Lung (tissue), 11 donors: ENCODE measurements at regions not wholly inside any gene's neighbourhood (a gene's known extent, or its start where the extent isn't known, plus 50 kb on each side); places are given as distances from the start of the nearest gene placed in this dataset.
A peak's percentile ranks its signal among the peaks of the same experiment; 100 is the strongest.

ENCODE experiments used
- ATAC-seq: fragments of 200-7000 bp; cut with Tn5 transposase; one replicate; pipeline ENCODE4 v1.9.1; 2020; ENCODE audit warnings: moderate number of reproducible peaks; ENCODE audit not compliant: insufficient read depth, low FRiP score
- DNase-seq, 3 donors: peaks; one replicate each; pipeline ENCODE4 v3.0.0-alpha.2; 2013 to 2017
- H3K27ac ChIP-seq, 2 donors: one replicate each; pipeline ENCODE4 v1.5.1; 2013; ENCODE audit warnings: mild to moderate bottlenecking in 2 of 2, moderate library complexity in 2 of 2, control low read depth in 1 of 2, inconsistent platforms in 1 of 2, low read depth in 1 of 2, low read length in 1 of 2
- H3K27me3 ChIP-seq, 3 donors: one replicate each; pipeline ENCODE4 v1.5.1; 2013; ENCODE audit warnings: low read length in 2 of 3; ENCODE audit not compliant: control insufficient read depth in 3 of 3, insufficient read depth in 3 of 3
- H3K36me3 ChIP-seq, 4 donors: one replicate each; pipeline ENCODE4 v1.5.1; 2013; ENCODE audit warnings: low read length in 4 of 4, mild to moderate bottlenecking in 1 of 4, moderate library complexity in 1 of 4; ENCODE audit not compliant: control insufficient read depth in 4 of 4, insufficient read depth in 4 of 4
- H3K4me1 ChIP-seq, 5 donors: one replicate each; pipeline ENCODE4 v1.5.1; 2013; ENCODE audit warnings: low read length in 5 of 5, mild to moderate bottlenecking in 2 of 5, moderate library complexity in 1 of 5; ENCODE audit not compliant: control insufficient read depth in 5 of 5, insufficient read depth in 5 of 5
- H3K4me3 ChIP-seq: one replicate; pipeline ENCODE4 v1.5.1; 2013; ENCODE audit warnings: mild to moderate bottlenecking, control low read depth, moderate library complexity
- H3K9ac ChIP-seq, 2 donors: one replicate each; pipeline ENCODE4 v1.5.1; 2013; ENCODE audit warnings: low read length in 2 of 2, control low read depth in 1 of 2; ENCODE audit not compliant: insufficient read depth in 1 of 2
- H3K9me3 ChIP-seq, 4 donors: one replicate each; pipeline ENCODE4 v1.5.1; 2013; ENCODE audit warnings: low read length in 3 of 4, mild to moderate bottlenecking in 1 of 4, moderate library complexity in 1 of 4; ENCODE audit not compliant: control insufficient read depth in 4 of 4, insufficient read depth in 3 of 4
- WGBS, 2 donors: extraction: QIAGEN DNeasy Blood & Tissue Kit; methylation state at CpG; one replicate each; pipeline ENCODE4 v1.1.7; 2013; 5-methylcytosine and 5-hydroxymethylcytosine counted together
- TF ChIP-seq, protein P1 (sequence below): IDR thresholded peaks from 2 replicates; pipeline ENCODE4 v1.5.1; 2012; ENCODE audit warnings: mild to moderate bottlenecking; ENCODE audit errors: control extremely low read depth, extremely low read depth
- donor health status: control.
- donor health status: control.
- donor health status: Bipolar disorder and iron deficiency.
- donor health status: healthy.
- donor health status: DM: yes; HTN: yes; CAD: no.

DNA sequence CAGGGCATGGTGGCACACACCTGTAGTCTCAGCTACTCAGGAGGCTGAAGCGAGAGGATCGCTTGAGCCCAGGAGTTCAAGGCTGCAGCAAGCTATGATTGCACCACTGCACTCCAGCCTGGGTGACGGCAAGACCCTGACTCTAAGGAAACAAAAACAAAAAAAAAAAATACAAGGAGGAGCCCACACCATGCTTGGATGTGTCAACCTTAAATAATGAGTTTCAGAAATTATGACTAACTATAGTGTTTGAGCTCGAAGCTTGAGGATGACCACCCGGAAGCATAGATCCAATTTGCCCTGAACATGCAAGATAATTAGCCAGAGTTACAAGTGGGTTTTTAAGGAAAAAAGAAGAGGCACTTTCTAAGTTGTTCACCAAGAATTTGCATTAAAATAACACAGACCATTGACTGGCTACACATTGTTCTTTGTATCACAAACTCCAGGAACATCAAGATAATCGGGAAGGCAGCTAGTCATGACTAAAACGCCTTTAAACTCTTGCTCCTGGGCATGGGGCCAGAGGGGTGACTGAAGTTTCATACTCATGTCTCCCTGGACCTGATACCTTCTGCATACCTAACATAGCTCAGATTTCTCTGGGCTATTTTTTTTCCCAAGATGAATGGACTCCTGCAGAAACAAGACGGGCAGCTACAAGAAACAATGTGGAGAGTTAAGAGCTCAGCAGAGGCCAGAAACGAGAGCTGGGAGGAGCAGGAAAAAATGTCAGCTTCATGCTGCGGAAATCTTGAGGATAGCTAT, 289.6 kb downstream of the PREX1 start:
- 56 to 62% methylated on average over 10 of the region's 10 CpGs for WGBS, 2 donors

GRCh38 chr20:48536206-48536605, 291.6 kb downstream of the PREX1 start:
- Histone ChIP-seq H3K4me1 (peaks cover 0 to 10% (median 0%) of the 10 kb centered on the region in 5 donors), H3K36me3 (no peaks in the 10 kb centered on the region), H3K9me3 (peaks cover 0 to 4% (median 0%) of the 10 kb centered on the region in 4 donors), H3K9ac (no peak overlapping the region), H3K4me3 (no peak overlapping the region), H3K27ac (no peak overlapping the region), H3K27me3 (peaks cover 0 to 8% (median 0%) of the 10 kb centered on the region in 3 donors)
- DNase-seq (no peak), ATAC-seq (no peak)
- 77 to 86% methylated on average over 2 of the region's 2 CpGs for WGBS, 2 donors
- TF ChIP-seq, protein P1, sequence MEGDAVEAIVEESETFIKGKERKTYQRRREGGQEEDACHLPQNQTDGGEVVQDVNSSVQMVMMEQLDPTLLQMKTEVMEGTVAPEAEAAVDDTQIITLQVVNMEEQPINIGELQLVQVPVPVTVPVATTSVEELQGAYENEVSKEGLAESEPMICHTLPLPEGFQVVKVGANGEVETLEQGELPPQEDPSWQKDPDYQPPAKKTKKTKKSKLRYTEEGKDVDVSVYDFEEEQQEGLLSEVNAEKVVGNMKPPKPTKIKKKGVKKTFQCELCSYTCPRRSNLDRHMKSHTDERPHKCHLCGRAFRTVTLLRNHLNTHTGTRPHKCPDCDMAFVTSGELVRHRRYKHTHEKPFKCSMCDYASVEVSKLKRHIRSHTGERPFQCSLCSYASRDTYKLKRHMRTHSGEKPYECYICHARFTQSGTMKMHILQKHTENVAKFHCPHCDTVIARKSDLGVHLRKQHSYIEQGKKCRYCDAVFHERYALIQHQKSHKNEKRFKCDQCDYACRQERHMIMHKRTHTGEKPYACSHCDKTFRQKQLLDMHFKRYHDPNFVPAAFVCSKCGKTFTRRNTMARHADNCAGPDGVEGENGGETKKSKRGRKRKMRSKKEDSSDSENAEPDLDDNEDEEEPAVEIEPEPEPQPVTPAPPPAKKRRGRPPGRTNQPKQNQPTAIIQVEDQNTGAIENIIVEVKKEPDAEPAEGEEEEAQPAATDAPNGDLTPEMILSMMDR: no peak

More for the DNA sequence above, 289.6 kb downstream of the PREX1 start:
- Histone ChIP-seq H3K36me3 (no peaks in the 10 kb centered on the region), H3K9ac (no peak overlapping the region), H3K4me3 (no peak overlapping the region), H3K9me3 (peaks cover 0 to 4% (median 0%) of the 10 kb centered on the region in 4 donors), H3K4me1 (peaks cover 0 to 10% (median 0%) of the 10 kb centered on the region in 5 donors), H3K27ac (no peak overlapping the region), H3K27me3 (peaks cover 0 to 7% (median 0%) of the 10 kb centered on the region in 3 donors)
- TF ChIP-seq, protein P1: no peak
- ATAC-seq: peak; percentile 52
- peak; percentile 24 to 59 (median 48) for DNase-seq

DNA sequence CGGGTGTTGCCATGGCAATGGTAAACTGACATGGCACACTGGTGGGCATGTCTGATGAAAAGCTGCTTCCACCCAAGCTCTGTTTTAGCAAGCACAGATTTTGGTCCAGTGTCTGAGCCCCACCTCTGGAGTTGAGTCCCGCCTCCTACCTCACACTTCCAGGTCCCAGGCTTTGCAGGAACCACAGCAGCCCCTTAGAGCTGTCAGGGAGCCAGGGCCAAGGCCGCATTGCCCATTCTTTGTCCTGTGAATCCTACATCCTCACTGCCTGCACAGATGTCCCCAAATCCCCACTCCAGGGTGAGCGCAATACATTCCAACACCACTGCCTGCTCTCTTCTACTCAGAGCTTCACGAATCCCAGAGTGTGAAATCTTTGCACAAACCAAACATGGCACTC, 292.2 kb downstream of the PREX1 start:
- no peaks in the 10 kb centered on the region for H3K36me3 ChIP-seq
- DNase-seq: no peak
- no peak for ATAC-seq
- H3K27ac ChIP-seq: no peak overlapping the region
- no peak overlapping the region for H3K4me3 ChIP-seq
- TF ChIP-seq, protein P1: no peak
- WGBS, 2 donors: 91 to 93% methylated on average over 5 of the region's 5 CpGs
- H3K9me3 ChIP-seq: peaks cover 0 to 4% (median 0%) of the 10 kb centered on the region in 4 donors
- H3K9ac ChIP-seq: no peak overlapping the region
- H3K27me3 ChIP-seq: peaks cover 0 to 8% (median 0%) of the 10 kb centered on the region in 3 donors
- H3K4me1 ChIP-seq: peaks cover 0 to 10% (median 0%) of the 10 kb centered on the region in 5 donors
